ENCODE measurements at regions not wholly inside any gene's neighbourhood (a gene's known extent, or its start where the extent isn't known, plus 50 kb on each side); places are given as distances from the start of the nearest gene placed in this dataset.

DNA sequence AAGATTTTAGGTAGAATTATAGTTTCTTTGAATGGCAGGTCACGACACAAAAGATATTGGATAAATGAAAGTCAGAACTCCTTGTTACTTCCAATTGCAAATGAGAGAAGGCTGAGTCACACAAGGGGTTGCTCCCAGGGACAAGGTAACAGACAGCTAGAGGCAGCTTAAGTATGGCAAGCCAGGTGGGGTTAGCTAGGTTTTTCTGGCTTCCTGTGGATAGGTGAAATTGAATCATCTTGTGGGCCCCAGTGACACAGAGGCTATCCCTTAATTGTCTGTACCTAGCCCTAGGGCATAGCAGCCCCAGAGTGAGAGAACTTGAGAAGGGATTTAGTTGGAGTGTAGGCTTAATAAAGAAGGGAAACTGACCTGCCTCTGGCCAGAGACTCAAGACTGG is 407.7 kb upstream of the SLC8A1 start:
- no peak for DNase-seq (ENCODE audit: low read depth)

DNA sequence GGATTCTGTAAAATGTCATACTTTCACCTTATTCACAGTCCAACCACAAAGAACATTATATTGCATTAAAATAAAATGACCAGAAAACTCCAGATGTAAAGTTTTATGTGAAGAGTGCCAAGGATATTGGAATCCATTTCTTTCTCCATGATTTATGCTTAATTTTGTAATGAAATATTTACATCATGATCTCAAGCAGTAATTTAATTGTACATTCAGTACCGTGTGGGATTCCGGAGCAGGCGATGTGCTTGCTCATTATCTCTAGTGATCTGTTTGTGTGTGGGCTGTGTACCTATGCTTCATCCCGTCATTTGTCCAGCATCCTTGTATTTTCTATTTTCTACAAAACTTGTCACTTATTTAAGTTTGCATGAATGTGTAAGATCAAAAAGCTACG is 415.9 kb upstream of the SLC8A1 start:
- no peak overlapping the region for H3K4me3 ChIP-seq (ENCODE audit: low read depth, low read length)
- TF ChIP-seq, protein P1, sequence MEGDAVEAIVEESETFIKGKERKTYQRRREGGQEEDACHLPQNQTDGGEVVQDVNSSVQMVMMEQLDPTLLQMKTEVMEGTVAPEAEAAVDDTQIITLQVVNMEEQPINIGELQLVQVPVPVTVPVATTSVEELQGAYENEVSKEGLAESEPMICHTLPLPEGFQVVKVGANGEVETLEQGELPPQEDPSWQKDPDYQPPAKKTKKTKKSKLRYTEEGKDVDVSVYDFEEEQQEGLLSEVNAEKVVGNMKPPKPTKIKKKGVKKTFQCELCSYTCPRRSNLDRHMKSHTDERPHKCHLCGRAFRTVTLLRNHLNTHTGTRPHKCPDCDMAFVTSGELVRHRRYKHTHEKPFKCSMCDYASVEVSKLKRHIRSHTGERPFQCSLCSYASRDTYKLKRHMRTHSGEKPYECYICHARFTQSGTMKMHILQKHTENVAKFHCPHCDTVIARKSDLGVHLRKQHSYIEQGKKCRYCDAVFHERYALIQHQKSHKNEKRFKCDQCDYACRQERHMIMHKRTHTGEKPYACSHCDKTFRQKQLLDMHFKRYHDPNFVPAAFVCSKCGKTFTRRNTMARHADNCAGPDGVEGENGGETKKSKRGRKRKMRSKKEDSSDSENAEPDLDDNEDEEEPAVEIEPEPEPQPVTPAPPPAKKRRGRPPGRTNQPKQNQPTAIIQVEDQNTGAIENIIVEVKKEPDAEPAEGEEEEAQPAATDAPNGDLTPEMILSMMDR (IDR thresholded peaks at IDR 0.05; ENCODE audit: insufficient read depth, low read depth, low read length, missing control alignments) = no peak
- no peak for DNase-seq (ENCODE audit: low read depth)

More for the DNA sequence above, 407.7 kb upstream of the SLC8A1 start:
- H3K4me3 ChIP-seq (ENCODE audit: low read depth, low read length) = no peak overlapping the region
- TF ChIP-seq, protein P1 (IDR thresholded peaks at IDR 0.05; ENCODE audit: insufficient read depth, low read depth, low read length, missing control alignments) = no peak

DNA sequence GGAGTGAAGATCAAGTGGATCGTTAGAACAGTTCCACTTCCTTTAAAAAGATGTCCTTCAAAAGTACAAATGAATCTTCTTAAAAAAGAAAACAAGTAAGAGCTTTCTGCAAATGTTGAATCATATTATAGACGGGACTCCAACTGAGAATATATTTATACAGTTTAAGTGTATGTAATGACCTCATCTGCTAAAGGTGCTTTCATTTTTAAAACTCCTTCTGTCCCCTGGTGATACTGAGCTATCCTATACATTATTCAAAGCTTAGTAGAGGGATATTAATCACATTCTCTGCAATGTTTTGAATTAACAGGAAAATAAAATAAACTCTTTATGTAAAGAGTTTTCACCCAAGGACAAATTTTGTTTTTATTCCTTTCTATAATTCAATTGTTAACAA is 420.7 kb upstream of the SLC8A1 start:
- no peak overlapping the region for H3K4me3 ChIP-seq (ENCODE audit: low read depth, low read length)
- TF ChIP-seq, protein P1 (IDR thresholded peaks at IDR 0.05; ENCODE audit: insufficient read depth, low read depth, low read length, missing control alignments) = no peak
- DNase-seq (ENCODE audit: low read depth) = no peak

DNA sequence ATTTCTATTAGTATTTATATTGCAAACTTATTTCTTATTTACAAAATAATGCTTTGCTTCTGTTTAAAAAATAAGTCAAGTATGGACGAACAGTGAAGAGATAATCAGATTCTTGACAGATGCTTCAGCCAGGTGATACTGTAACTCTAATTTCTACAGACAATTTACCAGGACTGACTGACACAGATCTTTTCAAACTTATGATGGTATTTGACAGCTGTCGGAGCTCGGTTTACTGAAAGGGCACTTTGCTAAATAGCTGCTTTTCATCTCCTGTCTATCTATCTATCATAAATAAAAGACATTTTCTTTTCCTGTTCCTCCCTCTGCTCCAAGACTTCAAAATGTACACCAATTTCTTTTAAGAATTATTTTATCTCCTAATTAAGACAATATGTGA is 422.5 kb upstream of the SLC8A1 start:
- DNase-seq (ENCODE audit: low read depth) = no peak
- TF ChIP-seq, protein P1 (IDR thresholded peaks at IDR 0.05; ENCODE audit: insufficient read depth, low read depth, low read length, missing control alignments) = no peak
- H3K4me3 ChIP-seq (ENCODE audit: low read depth, low read length) = no peak overlapping the region

DNA sequence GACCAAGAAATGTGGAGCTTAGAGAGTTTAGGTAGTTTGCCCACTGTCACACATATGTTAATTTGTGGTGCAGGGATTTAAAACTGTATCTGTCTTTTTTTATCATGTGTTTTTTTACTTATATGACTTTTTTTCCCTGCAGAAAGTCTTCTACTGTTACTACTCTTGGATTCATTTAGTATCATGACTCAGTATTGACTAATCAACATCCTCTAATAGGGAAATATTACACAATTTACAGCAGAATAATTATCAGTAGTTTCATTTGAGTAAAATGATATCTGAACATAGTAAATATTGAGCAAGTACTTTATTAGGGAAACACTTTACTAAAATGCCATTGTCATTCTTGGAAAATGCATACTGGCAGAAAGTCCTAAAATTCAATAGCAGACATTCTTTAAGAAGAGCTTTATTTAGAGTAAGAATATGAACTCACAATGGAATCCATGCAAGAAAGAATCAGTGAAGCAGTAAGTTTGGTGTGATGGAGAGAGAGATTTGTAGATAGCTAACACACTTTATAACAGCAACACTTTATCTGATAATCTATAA is 425.9 kb upstream of the SLC8A1 start:
- TF ChIP-seq, protein P1 (IDR thresholded peaks at IDR 0.05; ENCODE audit: insufficient read depth, low read depth, low read length, missing control alignments) = no peak
- DNase-seq (ENCODE audit: low read depth) = no peak
- no peak overlapping the region for H3K4me3 ChIP-seq (ENCODE audit: low read depth, low read length)

DNA sequence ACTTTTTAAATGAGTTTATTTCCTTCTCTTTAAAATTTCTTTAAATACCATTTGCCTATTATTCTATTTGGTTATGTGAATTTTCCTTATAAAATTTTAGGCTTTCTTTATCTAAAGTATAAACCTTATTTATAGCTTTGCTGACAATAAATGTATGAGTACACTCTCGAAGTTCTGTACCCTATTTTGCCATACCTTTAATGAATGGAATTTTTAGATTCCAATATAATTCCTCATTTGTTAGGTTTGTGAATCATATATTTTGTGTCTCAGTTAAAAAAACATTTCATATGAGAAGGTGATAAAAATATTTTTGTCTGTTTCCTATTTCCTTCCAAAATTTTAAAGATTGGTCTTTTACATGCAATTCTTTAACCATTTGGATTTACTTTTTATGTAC is 427.4 kb upstream of the SLC8A1 start:
- H3K4me3 ChIP-seq (ENCODE audit: low read depth, low read length) = no peak overlapping the region
- no peak for DNase-seq (ENCODE audit: low read depth)
- TF ChIP-seq, protein P1 (IDR thresholded peaks at IDR 0.05; ENCODE audit: insufficient read depth, low read depth, low read length, missing control alignments) = no peak

DNA sequence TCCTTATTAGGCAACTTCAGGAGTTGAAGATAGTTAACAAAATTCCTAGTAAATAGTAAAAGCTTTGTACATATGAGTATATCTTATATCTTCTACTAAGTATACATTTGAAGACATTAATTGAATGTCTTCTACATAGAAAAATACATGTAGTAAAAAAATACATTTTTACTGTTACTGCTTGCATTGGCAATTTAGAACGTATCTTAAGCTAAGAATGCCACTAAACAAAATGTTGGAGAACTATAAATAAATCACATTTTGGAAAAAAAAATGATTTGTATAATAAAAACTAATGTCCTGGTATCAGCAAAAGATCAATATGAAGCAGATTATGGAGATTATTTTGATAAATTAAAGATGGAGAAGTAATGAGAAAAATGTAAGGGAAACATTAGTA is 434.2 kb upstream of the SLC8A1 start:
- TF ChIP-seq, protein P1 (IDR thresholded peaks at IDR 0.05; ENCODE audit: insufficient read depth, low read depth, low read length, missing control alignments) = no peak
- H3K4me3 ChIP-seq (ENCODE audit: low read depth, low read length) = no peak overlapping the region
- DNase-seq (ENCODE audit: low read depth) = no peak

Data from GM12865 (cell line).